GM19463 (cell line): ENCODE measurements at regions not wholly inside any gene's neighbourhood (a gene's known extent, or its start where the extent isn't known, plus 50 kb on each side); places are given as distances from the start of the nearest gene placed in this dataset.

ENCODE experiments used
- ATAC-seq: cut with Tn5 transposase; IDR thresholded peaks from one replicate; pipeline ENCODE4 v1.9.1; 2021; ENCODE audit warnings: mild to moderate bottlenecking, moderate library complexity; ENCODE audit not compliant: unreplicated experiment

GRCh38 chr6:167507376-167507945, 182.6 kb downstream of the TTLL2 start:
- no peak for ATAC-seq

DNA sequence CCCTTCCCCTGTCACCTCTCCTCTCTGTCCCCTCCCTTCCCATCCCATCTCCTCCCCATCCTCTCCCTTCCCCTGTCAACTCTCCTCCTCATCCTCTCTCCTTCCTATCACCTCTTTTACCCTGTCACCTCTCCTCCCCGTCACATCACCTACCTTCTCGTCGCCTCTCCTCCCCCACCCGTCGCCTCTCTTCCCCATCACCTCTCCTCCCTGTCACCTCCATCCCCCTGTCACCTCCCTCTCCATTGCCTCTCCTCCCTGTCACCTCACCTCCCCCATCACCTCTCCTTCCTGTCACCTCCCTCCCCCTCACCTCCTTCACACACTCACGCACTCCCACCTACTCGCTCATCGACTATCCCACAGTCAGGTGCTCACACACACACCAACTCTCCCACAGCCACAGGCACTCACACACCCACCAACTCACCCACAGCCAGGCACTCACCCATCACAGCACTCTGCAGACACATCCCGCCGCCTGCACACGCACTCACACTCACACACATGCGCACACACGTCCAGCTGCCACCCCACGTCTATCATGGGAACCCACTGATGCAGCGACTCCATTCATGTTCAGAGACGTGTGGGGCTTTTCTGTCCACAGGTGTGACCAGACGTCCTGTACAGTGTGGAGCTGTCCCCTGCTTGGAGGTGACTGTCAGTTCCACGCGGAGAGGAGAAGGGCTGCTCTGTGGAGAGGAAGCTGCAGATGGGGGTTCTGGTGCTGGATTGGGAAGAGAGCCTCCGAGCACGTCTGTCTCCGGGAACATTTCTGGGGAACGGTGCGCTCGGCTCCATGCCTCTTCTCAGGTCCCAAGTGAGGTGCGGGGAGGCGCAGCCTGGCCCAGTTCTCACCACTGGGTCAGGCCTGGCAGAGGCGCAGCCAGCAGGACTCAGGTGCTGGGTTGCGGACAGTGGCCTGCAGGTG, 184.3 kb downstream of the TTLL2 start:
- no peak for ATAC-seq

DNA sequence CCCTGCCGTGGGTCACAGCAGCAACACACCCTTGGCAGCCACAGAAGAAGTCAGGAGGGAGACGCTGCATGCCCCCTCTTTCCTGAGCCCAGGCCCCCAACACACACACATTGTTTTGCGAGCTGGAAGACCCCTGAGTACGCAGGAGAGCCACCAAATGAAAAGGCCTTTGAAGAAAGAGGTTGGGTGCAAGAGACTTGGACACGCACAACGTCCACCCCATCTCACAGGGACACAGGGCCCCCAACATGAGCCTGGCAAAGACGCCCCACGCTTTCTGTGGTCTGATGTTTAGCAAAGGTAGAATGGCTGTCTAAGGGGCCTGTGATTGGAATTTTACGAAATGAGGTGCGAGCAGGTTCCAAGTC, 185.0 kb downstream of the TTLL2 start:
- ATAC-seq: no peak

- no peak for ATAC-seq
Observed at GRCh38 chr6:167510648-167511047, 185.8 kb downstream of the TTLL2 start.

GRCh38 chr6:167512696-167513375, 187.9 kb downstream of the TTLL2 start:
- no peak for ATAC-seq

DNA sequence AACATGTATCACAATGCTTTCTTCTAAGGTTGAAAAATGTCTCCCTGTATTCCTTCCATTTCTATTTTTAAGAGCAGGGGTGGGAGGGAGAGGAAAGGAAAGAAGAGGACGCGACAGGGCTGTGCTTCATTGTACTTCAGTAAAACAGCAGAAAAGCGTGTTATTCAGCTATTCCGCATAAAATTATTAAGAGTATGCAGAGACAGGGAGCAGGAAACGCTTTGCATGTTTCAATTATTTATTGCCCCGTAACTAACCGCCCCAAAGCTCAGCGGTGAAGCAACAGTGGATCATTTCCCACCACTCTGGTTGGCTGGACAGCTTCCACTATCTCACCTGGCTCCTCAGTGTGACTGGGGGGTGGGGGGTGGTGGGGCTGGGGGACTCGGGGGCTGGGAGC, 188.9 kb downstream of the TTLL2 start:
- no peak for ATAC-seq

DNA sequence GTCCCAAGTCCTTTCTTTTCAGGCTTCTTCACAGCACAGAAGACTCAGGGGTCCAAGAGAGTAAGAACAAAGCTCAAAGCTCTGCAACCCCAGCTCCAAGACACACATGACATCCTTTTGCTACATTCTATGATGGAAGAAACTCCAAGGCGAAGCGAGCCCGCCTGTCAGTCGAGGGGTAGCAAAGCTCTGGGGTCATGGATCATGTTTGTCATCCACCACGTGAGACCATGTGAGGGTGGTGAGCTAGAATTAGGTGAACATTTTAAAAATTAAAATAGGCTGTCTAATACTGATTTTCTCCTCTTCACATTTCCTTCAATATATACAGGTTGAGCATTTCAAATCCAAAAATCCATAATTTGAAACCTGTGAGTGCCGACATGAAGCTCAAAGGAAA, 189.6 kb downstream of the TTLL2 start:
- ATAC-seq: no peak

DNA sequence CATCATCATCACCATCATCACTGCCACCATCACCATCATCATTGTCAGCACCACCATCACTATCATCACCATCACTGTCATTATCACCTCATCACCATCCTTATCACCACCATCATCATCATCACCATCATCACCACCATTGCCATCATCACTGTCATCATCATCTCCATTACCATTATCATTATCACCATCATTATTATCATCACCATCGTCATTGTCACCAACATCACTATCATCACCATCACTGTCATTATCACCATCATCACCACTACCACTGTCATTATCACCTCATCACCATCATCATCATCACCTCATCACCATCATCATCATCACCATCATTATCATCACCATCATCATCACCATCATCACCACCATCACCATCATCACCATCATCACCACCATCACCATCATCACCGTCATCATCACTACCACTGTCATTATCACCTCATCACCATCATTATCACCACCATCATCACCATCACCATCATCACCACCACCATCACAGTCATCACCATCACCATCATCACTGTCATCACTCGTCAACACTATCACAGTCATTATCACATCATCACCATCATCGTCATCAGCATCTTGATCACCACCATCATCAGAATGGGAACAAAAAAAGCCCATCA, 191.1 kb downstream of the TTLL2 start:
- no peak for ATAC-seq

DNA sequence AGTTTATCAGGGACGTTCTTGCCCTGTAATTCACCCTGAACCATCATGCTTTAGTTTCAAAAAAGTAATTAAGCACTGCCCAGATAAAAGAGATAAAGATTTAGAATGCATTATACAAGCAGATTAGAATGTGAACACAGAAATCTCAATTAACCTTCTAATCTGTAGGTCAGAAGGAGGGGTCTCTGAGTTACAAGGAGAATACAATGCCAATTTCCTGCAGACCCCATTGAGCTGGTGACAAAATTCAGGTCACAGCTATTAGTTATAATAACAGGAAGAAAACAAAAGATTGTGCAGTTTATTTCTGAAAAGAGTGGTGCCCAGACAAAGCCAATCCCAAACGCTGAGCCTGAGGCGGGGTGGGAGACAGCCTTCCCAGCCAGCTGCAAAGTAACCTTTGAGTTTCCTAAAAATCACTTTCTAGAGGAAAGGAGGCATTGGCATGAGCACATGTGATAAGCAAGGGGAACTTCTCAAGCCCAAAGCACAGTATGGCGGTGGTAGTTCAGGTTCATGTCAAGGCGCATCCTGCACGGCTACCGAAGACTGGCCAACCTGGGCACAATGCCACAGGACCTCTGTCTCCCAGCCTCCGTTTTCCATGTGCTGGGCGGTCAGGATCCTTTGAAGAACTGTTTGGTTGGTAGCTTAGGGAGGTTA, 192.5 kb downstream of the TTLL2 start:
- ATAC-seq: no peak

- no peak for ATAC-seq
Observed at GRCh38 chr6:167523426-167523825, 198.5 kb downstream of the TTLL2 start.

DNA sequence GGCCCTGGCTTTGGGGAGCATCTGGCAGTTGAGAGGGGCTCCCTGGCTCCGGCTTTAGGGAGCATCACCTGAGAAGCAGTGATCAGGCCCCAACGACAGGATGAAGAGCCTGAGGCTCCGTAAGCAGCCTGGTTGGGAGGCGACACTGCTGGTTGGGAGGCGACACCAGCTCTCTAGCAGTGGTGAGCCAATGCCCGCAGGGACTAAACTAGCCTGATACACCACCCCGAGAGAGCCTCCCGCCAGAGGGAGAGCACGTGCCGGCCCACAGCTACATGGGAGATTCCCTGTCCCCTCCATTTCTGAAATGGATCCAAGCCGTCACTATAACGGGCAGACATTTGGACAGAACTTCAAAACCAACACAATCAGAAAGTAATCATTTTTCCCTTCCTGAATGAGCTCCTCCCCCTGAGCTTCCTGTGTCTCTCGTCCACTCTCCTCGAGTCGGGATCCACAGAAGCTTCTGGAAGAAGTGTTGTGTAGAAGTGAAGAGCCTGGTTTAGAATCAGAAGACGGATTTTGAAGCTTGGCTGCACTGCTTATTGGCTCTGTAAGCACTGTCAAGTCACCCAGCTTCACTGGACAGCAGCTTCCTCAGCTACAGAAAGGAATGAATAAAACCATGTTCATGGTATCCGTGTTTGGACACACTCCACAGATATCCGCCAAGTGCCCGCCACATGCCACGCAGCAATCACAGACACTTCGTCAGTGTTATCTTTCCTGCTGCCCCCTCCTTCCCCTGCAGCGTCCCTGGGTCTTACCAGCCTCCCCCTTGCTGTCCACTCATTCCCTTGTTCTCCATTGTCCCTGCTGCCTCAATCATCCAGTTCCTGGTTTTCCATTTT, 199.6 kb downstream of the TTLL2 start:
- no peak for ATAC-seq

DNA sequence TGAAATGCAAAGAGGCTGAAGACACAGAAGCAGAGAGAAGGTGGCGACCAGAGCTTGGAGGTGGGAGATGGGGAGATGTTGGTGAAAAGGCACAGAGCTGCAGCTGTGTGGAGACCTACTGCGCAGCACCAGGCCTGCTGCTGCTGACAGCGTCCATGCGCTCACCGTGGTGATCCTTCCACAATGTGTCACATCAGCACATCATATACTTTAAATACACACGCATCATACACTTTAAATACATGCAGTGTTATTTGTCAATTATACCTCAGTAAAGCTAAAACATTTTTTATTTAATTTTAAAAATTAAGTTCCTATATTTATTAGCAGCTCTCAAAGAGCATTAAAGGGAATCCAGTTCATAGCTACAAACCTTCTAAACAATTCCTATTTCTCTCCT, 200.9 kb downstream of the TTLL2 start:
- ATAC-seq: no peak

- ATAC-seq: no peak
Observed at GRCh38 chr6:167526465-167527368, 201.8 kb downstream of the TTLL2 start.

GRCh38 chr6:167528239-167528638, 203.4 kb downstream of the TTLL2 start:
- ATAC-seq: peak; percentile 77

DNA sequence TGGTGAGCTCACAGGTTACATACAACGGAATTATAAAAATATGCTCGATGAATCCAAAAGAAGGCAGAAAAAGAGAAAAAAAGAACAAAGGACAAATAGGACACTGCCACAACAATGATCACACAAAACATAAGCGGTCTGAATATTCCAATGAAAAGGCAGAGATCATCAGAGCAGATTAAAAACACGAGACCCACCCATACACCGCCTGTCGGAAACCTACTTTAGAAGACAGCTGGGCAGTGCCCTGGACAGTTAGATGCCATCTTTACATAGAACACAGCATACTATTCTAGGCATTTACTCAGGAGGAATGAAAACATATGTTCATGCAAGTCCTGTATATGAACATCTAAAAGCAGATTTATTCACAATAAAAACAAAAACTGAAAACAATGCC, 204.1 kb downstream of the TTLL2 start:
- ATAC-seq: no peak

DNA sequence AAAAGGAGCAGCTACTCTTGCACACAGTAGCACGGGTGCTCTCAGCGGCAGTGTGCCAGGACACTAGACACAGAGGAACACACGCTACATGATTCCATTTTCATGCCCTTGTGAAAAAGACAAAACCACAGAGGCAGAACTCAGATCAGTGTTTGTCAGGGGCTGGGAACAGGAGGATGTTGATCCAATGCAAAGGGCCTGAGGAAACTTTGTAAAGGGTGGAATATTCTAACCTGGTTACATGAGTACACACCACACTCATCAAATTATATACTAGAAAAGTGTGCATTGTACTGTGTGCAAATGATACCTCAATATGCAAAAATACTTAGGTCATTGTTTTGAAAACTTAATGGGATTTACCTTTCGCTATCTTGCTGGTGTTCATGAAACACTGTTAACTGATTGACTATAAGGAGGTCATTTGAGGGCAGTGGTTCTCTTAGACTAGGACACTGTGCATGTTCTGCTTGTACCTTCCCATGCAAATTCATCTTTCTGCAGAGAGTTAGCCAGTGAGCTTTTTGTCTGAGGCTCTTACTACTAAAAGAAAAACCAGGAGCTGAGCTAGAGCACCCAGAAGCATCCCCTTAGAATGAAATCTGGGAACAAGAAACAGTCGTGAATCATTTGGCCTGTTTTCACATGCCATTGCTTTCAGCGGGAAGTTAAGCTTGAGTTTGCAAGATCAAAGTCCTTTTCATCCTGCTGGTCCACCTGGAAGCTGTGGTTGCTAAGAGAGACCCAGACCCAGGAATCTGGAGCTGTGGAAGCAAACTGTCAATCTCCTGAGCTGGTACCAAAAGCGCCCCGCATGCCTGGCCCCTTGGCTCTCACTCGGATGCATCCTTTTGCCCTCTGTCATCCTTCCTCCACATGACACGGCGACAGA, 204.8 kb downstream of the TTLL2 start:
- no peak for ATAC-seq

DNA sequence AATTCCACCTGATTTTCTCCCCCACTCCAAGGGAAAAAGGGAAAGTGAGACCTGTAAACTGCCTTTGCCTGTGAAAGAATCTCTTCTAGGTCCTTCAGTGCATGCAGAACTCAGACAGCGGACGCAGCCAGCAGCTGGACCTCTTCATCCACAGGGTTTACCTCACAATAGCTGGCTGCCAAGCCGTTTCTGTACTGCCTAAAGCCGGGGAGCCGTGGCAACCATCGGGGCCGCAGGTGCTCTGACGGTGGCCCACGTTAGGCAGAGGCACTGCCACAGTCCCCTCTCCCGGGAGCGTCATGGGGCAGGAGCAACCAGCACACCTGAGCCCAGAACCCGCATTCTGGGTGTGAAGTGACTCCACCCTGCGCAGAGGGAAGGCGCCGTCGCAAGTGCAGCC, 206.1 kb downstream of the TTLL2 start:
- no peak for ATAC-seq
